K562 (cell line): ENCODE measurements at regions not wholly inside any gene's neighbourhood (a gene's known extent, or its start where the extent isn't known, plus 50 kb on each side); places are given as distances from the start of the nearest gene placed in this dataset.

ENCODE experiments used
- BCL6 ChIP-seq: fragments of 250-450 bp; sonication (Bioruptor Pico); IDR thresholded peaks from 2 replicates; pipeline ENCODE4 v1.4.0; 2020
- BDP1 ChIP-seq: IDR thresholded peaks from 3 replicates; pipeline ENCODE4 v1.6.1; 2011; ENCODE audit not compliant: insufficient read length, insufficient read depth
- CTCF ChIP-seq, 3 experiments: IDR thresholded peaks in 2 of 3; conservative IDR thresholded peaks in 1 of 3; 2 replicates each; pipeline ENCODE4 v1.5.1; 2011 to 2012; ENCODE audit warnings: low read length in 3 of 3, mild to moderate bottlenecking in 3 of 3, control low read depth in 2 of 3, improper control_type of control experiment in 1 of 3, inconsistent platforms in 1 of 3, low read depth in 1 of 3, mixed read lengths in 1 of 3, moderate library complexity in 1 of 3; ENCODE audit not compliant: insufficient read depth in 2 of 3
- EP300 ChIP-seq: IDR thresholded peaks from 2 replicates; pipeline ENCODE4 v1.6.1; 2012; ENCODE audit warnings: low read length, improper control_type of control experiment
- NFYB ChIP-seq: IDR thresholded peaks from 2 replicates; pipeline ENCODE4 v1.6.1; 2011; ENCODE audit warnings: mild to moderate bottlenecking, moderate library complexity; ENCODE audit not compliant: insufficient read length; ENCODE audit errors: extremely low read depth
- TRIM24 ChIP-seq, 2 experiments: fragments of 450-650 bp; IDR thresholded peaks; 2 replicates each; pipeline ENCODE4 v1.6.1; 2016
- TRIM28 ChIP-seq: fragments of 450-650 bp; IDR thresholded peaks from 2 replicates; pipeline ENCODE4 v1.6.1; 2017
- ZBTB2 ChIP-seq: fragments of 450-650 bp; IDR thresholded peaks from 2 replicates; pipeline ENCODE4 v1.6.1; 2016; ENCODE audit warnings: antibody characterized with exemption
- ZNF785 ChIP-seq: fragments of 250-450 bp; sonication (Bioruptor Pico); IDR thresholded peaks from 2 replicates; pipeline ENCODE4 v1.4.0; 2020; ENCODE audit warnings: mild to moderate bottlenecking

GRCh38 chr2:160649698-160650097, 156.1 kb upstream of the RBMS1 start:
- TF ChIP-seq TRIM24 (IDR thresholded peaks at IDR 0.05) (no peak), BDP1 (no peak), TRIM28 (no peak), NFYB (no peak), ZNF785 (no peak), ZBTB2 (no peak), EP300 (no peak), BCL6 (CRISPR knock-in tag) (no peak), CTCF (IDR thresholded peaks at IDR 0.05 in 2 of 3, conservative IDR thresholded peaks at IDR 0.05 in 1 of 3; ENCODE audit: insufficient read depth in 2 of 3, low read depth in 1 of 3, low read length in 3 of 3) (no peak)
